CD14-positive monocyte (primary cell): ENCODE measurements at regions not wholly inside any gene's neighbourhood (a gene's known extent, or its start where the extent isn't known, plus 50 kb on each side); places are given as distances from the start of the nearest gene placed in this dataset.

Experiments
- DNase-seq, 3 donors: peaks; one replicate each; pipeline ENCODE4 v3.0.0-alpha.2; 2011 to 2022
- H2AFZ ChIP-seq: 2 replicates; pipeline ENCODE4 v1.6.0; 2012; ENCODE audit warnings: mild to moderate bottlenecking, low read depth, low read length, inconsistent platforms; ENCODE audit not compliant: insufficient read depth, poor library complexity, severe bottlenecking
- H3K27ac ChIP-seq, 2 donors: 1 replicate in 1 of 2; 2 replicates in 1 of 2; pipeline ENCODE4 v1.5.1; 2012 to 2013; ENCODE audit warnings: low read length in 2 of 2, control low read depth in 1 of 2, inconsistent platforms in 1 of 2, low read depth in 1 of 2, mild to moderate bottlenecking in 1 of 2
- H3K27me3 ChIP-seq, 2 donors: one replicate each; pipeline versions ENCODE4 v1.6.0 to v1.6.1; 2011 to 2013; ENCODE audit warnings: low read length in 2 of 2; ENCODE audit not compliant: control insufficient read depth in 2 of 2, insufficient read depth in 2 of 2
- H3K36me3 ChIP-seq, 2 donors: replicated peaks in 1 of 2; 1 replicate in 1 of 2; 2 replicates in 1 of 2; pipeline versions ENCODE4 v1.5.1 to v1.6.1; 2012 to 2013; ENCODE audit warnings: low read length in 2 of 2, control low read depth in 1 of 2, inconsistent platforms in 1 of 2, mild to moderate bottlenecking in 1 of 2; ENCODE audit not compliant: insufficient read depth in 2 of 2, control insufficient read depth in 1 of 2
- H3K4me1 ChIP-seq, 2 donors: 1 replicate in 1 of 2; 2 replicates in 1 of 2; pipeline versions ENCODE4 v1.5.1 to v1.6.1; 2012 to 2013; ENCODE audit warnings: low read length in 2 of 2, control low read depth in 1 of 2, inconsistent platforms in 1 of 2, mild to moderate bottlenecking in 1 of 2, moderate library complexity in 1 of 2; ENCODE audit not compliant: insufficient read depth in 2 of 2, control insufficient read depth in 1 of 2
- H3K4me2 ChIP-seq: replicated peaks from 2 replicates; pipeline ENCODE3; 2012; ENCODE audit warnings: low read length, moderate library complexity, mild to moderate bottlenecking; ENCODE audit not compliant: poor library complexity, severe bottlenecking; ENCODE audit errors: extremely low read depth
- H3K4me3 ChIP-seq, 3 experiments: fragments of 200-600 bp in 1 of 3; sonication (generic) in 1 of 3; replicated peaks in 1 of 3; 1 replicate in 2 of 3; 2 replicates in 1 of 3; pipeline ENCODE4 v1.5.1; 2011 to 2013; ENCODE audit warnings: low read length in 3 of 3, mild to moderate bottlenecking in 3 of 3, control low read depth in 2 of 3, low read depth in 2 of 3, inconsistent platforms in 1 of 3, moderate library complexity in 1 of 3
- H3K79me2 ChIP-seq: 2 replicates; pipeline ENCODE4 v1.6.0; 2012; ENCODE audit warnings: mild to moderate bottlenecking, control low read depth, inconsistent platforms, low read length, moderate library complexity; ENCODE audit not compliant: insufficient read depth
- H3K9ac ChIP-seq: 2 replicates; pipeline ENCODE4 v1.6.0; 2017; ENCODE audit warnings: low read length, mild to moderate bottlenecking; ENCODE audit not compliant: insufficient read depth, poor library complexity, severe bottlenecking
- H3K9me3 ChIP-seq, 2 donors: replicated peaks in 1 of 2; 1 replicate in 1 of 2; 2 replicates in 1 of 2; pipeline versions ENCODE4 v1.5.1 to v1.6.1; 2012 to 2013; ENCODE audit warnings: low read length in 2 of 2, control low read depth in 1 of 2; ENCODE audit not compliant: control insufficient read depth in 1 of 2, insufficient read depth in 1 of 2
- H4K20me1 ChIP-seq: 2 replicates; pipeline ENCODE4 v1.6.0; 2012; ENCODE audit warnings: mild to moderate bottlenecking, low read length, control low read depth, moderate library complexity; ENCODE audit not compliant: insufficient read depth
- H3K27ac Mint-ChIP-seq, 7 donors: one replicate each; pipeline ENCODE4 v1.8.0; 2020; ENCODE audit warnings: mild to moderate bottlenecking in 7 of 7, mixed read lengths in 7 of 7, moderate library complexity in 6 of 7, inconsistent platforms in 2 of 7
- H3K27me3 Mint-ChIP-seq, 3 donors: one replicate each; pipeline ENCODE4 v1.8.0; 2021 to 2022; ENCODE audit warnings: low read depth in 3 of 3, mild to moderate bottlenecking in 3 of 3, mixed read lengths in 3 of 3, moderate library complexity in 3 of 3, inconsistent platforms in 1 of 3
- H3K36me3 Mint-ChIP-seq, 2 donors: one replicate each; pipeline ENCODE4 v1.8.0; 2020; ENCODE audit warnings: mixed read lengths in 2 of 2, inconsistent platforms in 1 of 2, mild to moderate bottlenecking in 1 of 2
- H3K4me1 Mint-ChIP-seq: one replicate; pipeline ENCODE4 v1.8.0; 2020; ENCODE audit warnings: mild to moderate bottlenecking, mixed read lengths
- H3K4me3 Mint-ChIP-seq, 2 donors: one replicate each; pipeline ENCODE4 v1.8.0; 2020; ENCODE audit warnings: mild to moderate bottlenecking in 2 of 2, mixed read lengths in 2 of 2, moderate library complexity in 1 of 2
- H3K9me3 Mint-ChIP-seq, 7 donors: one replicate each; pipeline ENCODE4 v1.8.0; 2020 to 2022; ENCODE audit warnings: mixed read lengths in 7 of 7, mild to moderate bottlenecking in 6 of 7, moderate library complexity in 6 of 7, inconsistent platforms in 2 of 7
- WGBS: methylation state at CpG from one replicate; pipeline ENCODE4 v1.1.5; 2013; ENCODE audit warnings: missing lambda C conversion rate; ENCODE audit not compliant: insufficient coverage; 5-methylcytosine and 5-hydroxymethylcytosine counted together
- intact Hi-C, 2 donors: fragments of 100-400 bp; cut with micrococcal nuclease; formaldehyde crosslinking; loops; one replicate each; pipeline versions ENCODE4 v1.15.0 to v1.15.1; 2023
- TF ChIP-seq, protein P1 (sequence below): fragments of 200-600 bp; IDR thresholded peaks from one replicate; pipeline ENCODE4 v1.8.0; 2022; ENCODE audit warnings: antibody characterized with exemption, mild to moderate bottlenecking

DNA sequence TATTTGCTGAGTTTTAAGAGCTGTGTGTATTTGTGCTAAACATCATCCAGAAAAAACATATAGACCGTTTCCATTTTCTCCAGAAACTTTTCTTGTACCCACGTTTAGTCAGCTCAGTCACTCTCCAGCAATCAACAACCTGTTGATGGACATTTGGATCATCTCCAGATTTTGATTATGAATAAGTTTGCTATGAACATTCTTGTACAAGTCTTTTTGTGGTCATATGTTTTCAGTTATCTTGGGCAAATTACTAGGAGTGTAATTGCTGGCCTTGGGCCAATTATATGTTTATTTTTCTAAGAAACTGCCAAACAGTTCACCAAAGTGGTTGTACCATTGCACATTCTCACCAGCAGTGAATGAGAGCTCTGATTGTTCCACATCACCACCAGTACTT lies 221.8 kb downstream of the CENPF start:
- no peaks in the 10 kb centered on the region for H3K27me3 ChIP-seq
- no peaks in the 10 kb centered on the region for H3K36me3 ChIP-seq
- Mint-ChIP-seq H3K27me3 (peaks cover 0 to 6% (median 0%) of the 10 kb centered on the region in 3 donors), H3K27ac (no peak overlapping the region), H3K36me3 (no peaks in the 10 kb centered on the region), H3K9me3 (peaks cover 0 to 6% (median 4%) of the 10 kb centered on the region in 7 donors), H3K4me3 (no peak overlapping the region), H3K4me1 (no peaks in the 10 kb centered on the region)
- H2AFZ ChIP-seq: no peak overlapping the region
- H3K4me1 ChIP-seq: no peaks in the 10 kb centered on the region
- no peak overlapping the region for H3K4me3 ChIP-seq
- WGBS: no CpG with 5 or more reads among the region's 2 CpGs
- no peak for DNase-seq
- intact Hi-C loops: no loop called here
- peaks cover 0 to 5% of the 10 kb centered on the region in 2 donors for H3K9me3 ChIP-seq
- no peaks in the 10 kb centered on the region for H3K79me2 ChIP-seq
- H4K20me1 ChIP-seq: no peaks in the 10 kb centered on the region
- H3K27ac ChIP-seq: no peak overlapping the region
- H3K4me2 ChIP-seq: no peak overlapping the region
- no peak overlapping the region for H3K9ac ChIP-seq
- TF ChIP-seq, protein P1, sequence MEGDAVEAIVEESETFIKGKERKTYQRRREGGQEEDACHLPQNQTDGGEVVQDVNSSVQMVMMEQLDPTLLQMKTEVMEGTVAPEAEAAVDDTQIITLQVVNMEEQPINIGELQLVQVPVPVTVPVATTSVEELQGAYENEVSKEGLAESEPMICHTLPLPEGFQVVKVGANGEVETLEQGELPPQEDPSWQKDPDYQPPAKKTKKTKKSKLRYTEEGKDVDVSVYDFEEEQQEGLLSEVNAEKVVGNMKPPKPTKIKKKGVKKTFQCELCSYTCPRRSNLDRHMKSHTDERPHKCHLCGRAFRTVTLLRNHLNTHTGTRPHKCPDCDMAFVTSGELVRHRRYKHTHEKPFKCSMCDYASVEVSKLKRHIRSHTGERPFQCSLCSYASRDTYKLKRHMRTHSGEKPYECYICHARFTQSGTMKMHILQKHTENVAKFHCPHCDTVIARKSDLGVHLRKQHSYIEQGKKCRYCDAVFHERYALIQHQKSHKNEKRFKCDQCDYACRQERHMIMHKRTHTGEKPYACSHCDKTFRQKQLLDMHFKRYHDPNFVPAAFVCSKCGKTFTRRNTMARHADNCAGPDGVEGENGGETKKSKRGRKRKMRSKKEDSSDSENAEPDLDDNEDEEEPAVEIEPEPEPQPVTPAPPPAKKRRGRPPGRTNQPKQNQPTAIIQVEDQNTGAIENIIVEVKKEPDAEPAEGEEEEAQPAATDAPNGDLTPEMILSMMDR: no peak

DNA sequence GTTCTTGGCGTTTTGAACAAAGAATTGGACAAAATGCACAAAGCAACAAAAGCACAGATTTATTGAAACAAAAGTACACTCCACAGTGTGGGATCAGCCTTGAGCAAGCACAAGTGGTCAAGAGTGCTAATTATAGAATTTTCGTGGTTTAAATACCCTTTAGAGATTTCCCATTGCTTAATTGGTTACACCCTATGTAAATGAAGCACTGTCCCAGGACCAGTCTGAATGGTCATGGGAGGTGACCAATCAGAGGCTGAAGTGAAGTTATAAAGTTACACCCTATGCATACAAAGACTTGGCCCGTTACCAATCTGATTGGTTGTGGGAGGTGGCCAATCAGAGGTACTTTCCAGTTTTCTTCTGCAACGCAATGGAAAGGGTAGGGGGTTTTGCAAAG lies 223.6 kb downstream of the CENPF start:
- no peak overlapping the region for H3K4me2 ChIP-seq
- H4K20me1 ChIP-seq: no peaks in the 10 kb centered on the region
- H3K9ac ChIP-seq: no peak overlapping the region
- H2AFZ ChIP-seq: no peak overlapping the region
- H3K4me1 ChIP-seq: no peaks in the 10 kb centered on the region
- Mint-ChIP-seq H3K27ac (no peak overlapping the region), H3K4me3 (no peak overlapping the region), H3K36me3 (no peaks in the 10 kb centered on the region), H3K27me3 (peaks cover 0 to 6% (median 0%) of the 10 kb centered on the region in 3 donors), H3K9me3 (peaks cover 0 to 6% (median 4%) of the 10 kb centered on the region in 7 donors), H3K4me1 (no peaks in the 10 kb centered on the region)
- no peaks in the 10 kb centered on the region for H3K27me3 ChIP-seq
- H3K9me3 ChIP-seq: peaks cover 0 to 5% of the 10 kb centered on the region in 2 donors
- H3K79me2 ChIP-seq: no peaks in the 10 kb centered on the region
- no CpG with 5 or more reads among the region's 4 CpGs for WGBS
- intact Hi-C loops: no loop called here
- no peaks in the 10 kb centered on the region for H3K36me3 ChIP-seq
- H3K4me3 ChIP-seq: no peak overlapping the region
- H3K27ac ChIP-seq: no peak overlapping the region
- TF ChIP-seq, protein P1: no peak
- no peak for DNase-seq
